Upper lobe of right lung (tissue), 1 donor: ENCODE measurements at regions not wholly inside any gene's neighbourhood (a gene's known extent, or its start where the extent isn't known, plus 50 kb on each side); places are given as distances from the start of the nearest gene placed in this dataset.

Experiments
- ATAC-seq: fragments of 200-7000 bp; cut with Tn5 transposase; one replicate; pipeline ENCODE4 v1.9.1; 2020; ENCODE audit warnings: mild to moderate bottlenecking, moderate library complexity
- DNase-seq: peaks from one replicate; pipeline ENCODE4 v3.0.0-alpha.2; 2020
- H3K27ac ChIP-seq: fragments of 200-600 bp; one replicate; pipeline ENCODE4 v1.8.0; 2022
- H3K27me3 ChIP-seq: fragments of 200-600 bp; one replicate; pipeline ENCODE4 v1.8.0; 2022; ENCODE audit warnings: mild to moderate bottlenecking
- H3K36me3 ChIP-seq: fragments of 200-600 bp; one replicate; pipeline ENCODE4 v1.8.0; 2022
- H3K4me1 ChIP-seq: fragments of 200-600 bp; one replicate; pipeline ENCODE4 v1.8.0; 2022
- H3K4me3 ChIP-seq: fragments of 200-600 bp; one replicate; pipeline ENCODE4 v1.8.0; 2022; ENCODE audit warnings: mild to moderate bottlenecking
- H3K9me3 ChIP-seq: fragments of 200-600 bp; one replicate; pipeline ENCODE4 v1.8.0; 2022
- intact Hi-C: fragments of 100-400 bp; cut with DNase I; formaldehyde crosslinking; loops from one replicate; pipeline ENCODE4 v1.11.0; 2022
- TF ChIP-seq, protein P1 (sequence below): fragments of 200-600 bp; IDR thresholded peaks from one replicate; pipeline ENCODE4 v1.8.0; 2022; ENCODE audit warnings: antibody characterized with exemption
- donor health status: DM: no; HTN: yes; CAD: no; lungs with severe emphysema.

DNA sequence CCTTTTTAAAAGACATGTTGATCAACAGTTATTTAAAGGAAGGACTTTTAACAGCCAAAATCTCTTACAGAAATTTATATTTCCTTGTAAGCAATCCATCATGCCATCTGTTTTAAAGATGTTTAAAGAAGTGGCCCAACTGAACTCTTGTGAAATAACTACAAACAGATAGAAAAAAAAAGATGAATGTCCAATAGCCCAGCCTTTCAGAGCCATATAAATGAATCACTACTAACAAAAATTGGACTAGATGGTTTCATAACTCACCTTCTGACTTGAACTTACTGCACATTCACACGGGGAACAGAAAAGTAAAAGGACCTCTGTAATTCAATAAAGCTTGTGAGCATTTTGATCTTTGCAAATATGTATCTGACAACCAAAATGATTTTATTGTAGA is 319.0 kb upstream of the CHAC2 start:
- intact Hi-C loops, result no loop called here
- Histone ChIP-seq H3K9me3 (no peaks in the 10 kb centered on the region), H3K36me3 (no peaks in the 10 kb centered on the region), H3K4me1 (no peaks in the 10 kb centered on the region), H3K27ac (no peak overlapping the region), H3K27me3 (no peaks in the 10 kb centered on the region), H3K4me3 (no peak overlapping the region)
- ATAC-seq (no peak), DNase-seq (no peak)
- TF ChIP-seq, protein P1, sequence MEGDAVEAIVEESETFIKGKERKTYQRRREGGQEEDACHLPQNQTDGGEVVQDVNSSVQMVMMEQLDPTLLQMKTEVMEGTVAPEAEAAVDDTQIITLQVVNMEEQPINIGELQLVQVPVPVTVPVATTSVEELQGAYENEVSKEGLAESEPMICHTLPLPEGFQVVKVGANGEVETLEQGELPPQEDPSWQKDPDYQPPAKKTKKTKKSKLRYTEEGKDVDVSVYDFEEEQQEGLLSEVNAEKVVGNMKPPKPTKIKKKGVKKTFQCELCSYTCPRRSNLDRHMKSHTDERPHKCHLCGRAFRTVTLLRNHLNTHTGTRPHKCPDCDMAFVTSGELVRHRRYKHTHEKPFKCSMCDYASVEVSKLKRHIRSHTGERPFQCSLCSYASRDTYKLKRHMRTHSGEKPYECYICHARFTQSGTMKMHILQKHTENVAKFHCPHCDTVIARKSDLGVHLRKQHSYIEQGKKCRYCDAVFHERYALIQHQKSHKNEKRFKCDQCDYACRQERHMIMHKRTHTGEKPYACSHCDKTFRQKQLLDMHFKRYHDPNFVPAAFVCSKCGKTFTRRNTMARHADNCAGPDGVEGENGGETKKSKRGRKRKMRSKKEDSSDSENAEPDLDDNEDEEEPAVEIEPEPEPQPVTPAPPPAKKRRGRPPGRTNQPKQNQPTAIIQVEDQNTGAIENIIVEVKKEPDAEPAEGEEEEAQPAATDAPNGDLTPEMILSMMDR, result no peak

DNA sequence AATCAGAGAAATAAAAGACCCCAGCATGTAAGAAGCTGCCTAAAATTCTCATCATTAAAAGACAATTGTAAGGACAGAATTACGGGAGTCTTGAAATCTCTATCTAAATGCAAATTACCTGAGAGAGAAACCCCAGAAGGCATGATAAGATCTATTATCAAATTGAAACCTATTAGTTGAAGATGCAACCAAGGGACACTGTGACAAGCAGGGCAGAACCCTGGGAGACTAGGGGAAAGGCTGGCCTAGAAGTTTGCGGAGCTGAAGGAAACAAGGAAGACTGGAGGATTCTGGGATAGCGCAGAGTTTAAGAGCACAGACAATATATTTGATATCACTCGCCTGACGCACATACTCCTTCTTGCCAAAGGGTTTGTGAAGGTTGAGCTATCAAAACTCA is 319.5 kb upstream of the CHAC2 start:
- Histone ChIP-seq H3K4me1 (no peaks in the 10 kb centered on the region), H3K9me3 (no peaks in the 10 kb centered on the region), H3K36me3 (no peaks in the 10 kb centered on the region), H3K27me3 (no peaks in the 10 kb centered on the region), H3K4me3 (no peak overlapping the region), H3K27ac (no peak overlapping the region)
- TF ChIP-seq, protein P1, result no peak
- ATAC-seq (no peak), DNase-seq (no peak)
- intact Hi-C loops, result no loop called here

DNA sequence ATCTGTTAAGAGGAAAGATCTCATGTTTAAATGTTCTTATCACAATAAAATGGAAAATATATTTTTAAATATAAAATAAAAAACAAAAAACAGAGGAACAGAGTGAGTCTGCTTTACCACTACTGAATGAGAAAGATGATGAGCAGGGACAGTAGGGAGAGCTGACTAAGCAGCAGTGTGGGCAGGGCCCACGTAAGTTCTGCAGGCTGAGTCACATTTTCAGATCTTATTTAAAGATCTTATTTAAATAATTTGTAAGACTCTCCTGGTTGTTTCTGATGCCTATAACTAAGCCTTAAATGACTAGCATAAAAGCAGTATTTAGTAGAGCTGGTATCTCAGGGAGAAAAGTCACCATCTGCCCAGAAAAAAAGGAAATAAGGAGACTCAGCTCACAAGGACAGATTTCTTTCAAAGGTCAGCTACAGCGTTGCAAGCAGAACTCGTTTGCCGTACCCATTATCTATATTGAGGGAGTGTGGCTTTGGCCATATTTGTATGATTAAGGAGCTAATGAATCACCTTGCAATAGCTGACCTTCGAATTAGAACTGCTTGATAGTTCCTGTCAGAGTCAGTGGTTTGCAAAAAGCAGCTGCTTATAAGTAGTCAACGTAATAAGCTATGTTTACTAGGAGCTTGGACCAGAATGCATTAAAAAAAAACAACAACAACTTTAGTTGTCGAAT is 322.1 kb upstream of the CHAC2 start:
- H3K27ac ChIP-seq, result no peak overlapping the region
- no peak for ATAC-seq
- no peaks in the 10 kb centered on the region for H3K27me3 ChIP-seq
- H3K9me3 ChIP-seq, result no peaks in the 10 kb centered on the region
- TF ChIP-seq, protein P1, result no peak
- DNase-seq, result no peak
- H3K4me1 ChIP-seq, result no peaks in the 10 kb centered on the region
- H3K36me3 ChIP-seq, result no peaks in the 10 kb centered on the region
- intact Hi-C loops, result no loop called here
- no peak overlapping the region for H3K4me3 ChIP-seq

DNA sequence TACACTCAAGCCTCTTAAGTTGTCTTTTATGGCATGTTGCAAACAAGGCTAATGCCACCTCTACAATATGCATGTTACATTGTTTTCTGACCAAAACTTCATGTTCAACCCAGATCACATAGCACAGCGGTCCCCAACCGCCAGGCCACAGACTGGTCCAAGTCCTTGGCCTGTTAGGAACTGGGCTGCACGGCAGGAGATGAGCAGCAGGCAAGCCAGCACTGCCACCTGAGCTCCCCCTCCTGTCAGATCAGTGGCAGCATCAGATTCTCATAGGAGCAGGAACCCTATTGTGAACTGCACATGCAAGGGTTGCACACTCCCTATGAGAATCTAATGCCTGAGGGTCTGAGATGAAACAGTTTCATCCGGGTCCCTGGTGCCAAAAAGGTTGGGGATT is 324.8 kb upstream of the CHAC2 start:
- TF ChIP-seq, protein P1, result no peak
- Histone ChIP-seq H3K9me3 (no peaks in the 10 kb centered on the region), H3K4me1 (no peaks in the 10 kb centered on the region), H3K4me3 (no peak overlapping the region), H3K27me3 (no peaks in the 10 kb centered on the region), H3K27ac (no peak overlapping the region), H3K36me3 (no peaks in the 10 kb centered on the region)
- intact Hi-C loops, result no loop called here
- DNase-seq, result no peak
- no peak for ATAC-seq

DNA sequence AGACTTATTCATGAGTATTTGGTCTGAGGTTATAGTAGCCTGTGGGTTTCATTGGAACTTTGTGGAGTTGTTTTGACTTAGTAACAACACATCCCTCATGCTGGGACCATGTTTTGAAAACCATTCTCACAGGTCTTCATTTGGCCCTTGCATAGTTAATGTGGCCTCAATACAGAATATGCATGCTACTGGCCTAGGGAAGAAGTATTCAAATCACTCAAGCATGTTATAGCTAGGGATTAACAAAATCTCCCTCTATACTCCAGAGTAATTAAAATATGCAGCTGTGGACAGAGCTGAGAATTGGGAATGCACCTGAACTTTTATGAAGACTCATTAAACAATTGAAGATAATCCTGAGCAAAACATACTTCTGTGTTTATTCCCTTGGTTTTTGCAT is 325.5 kb upstream of the CHAC2 start:
- Histone ChIP-seq H3K4me1 (no peaks in the 10 kb centered on the region), H3K9me3 (no peaks in the 10 kb centered on the region), H3K4me3 (no peak overlapping the region), H3K27me3 (no peaks in the 10 kb centered on the region), H3K27ac (no peak overlapping the region), H3K36me3 (no peaks in the 10 kb centered on the region)
- ATAC-seq, result no peak
- intact Hi-C loops, result no loop called here
- DNase-seq, result no peak
- TF ChIP-seq, protein P1, result no peak

DNA sequence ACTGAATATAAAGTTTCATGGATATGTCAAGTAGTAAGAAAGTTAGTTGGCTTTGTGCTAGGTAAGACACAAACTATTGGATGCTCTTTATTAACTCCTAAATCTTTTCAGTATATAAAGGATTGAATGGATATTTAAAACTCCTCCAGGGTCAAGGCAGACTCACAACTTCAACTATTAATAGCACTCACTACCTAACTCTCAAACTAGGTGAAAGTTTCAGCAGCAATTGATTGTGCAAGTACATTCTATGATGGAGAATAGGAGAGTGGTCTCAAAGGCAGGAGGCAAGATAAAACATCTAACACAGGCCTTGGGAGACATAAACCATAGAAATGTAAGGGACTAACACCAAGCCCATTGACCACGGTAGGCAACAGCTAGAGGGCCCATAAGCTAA is 328.9 kb upstream of the CHAC2 start:
- Histone ChIP-seq H3K27ac (no peak overlapping the region), H3K27me3 (no peaks in the 10 kb centered on the region), H3K4me1 (no peaks in the 10 kb centered on the region), H3K4me3 (no peak overlapping the region), H3K9me3 (no peaks in the 10 kb centered on the region), H3K36me3 (no peaks in the 10 kb centered on the region)
- DNase-seq (no peak), ATAC-seq (no peak)
- TF ChIP-seq, protein P1, result no peak
- intact Hi-C loops, result no loop called here
